Mammary epithelial cell (primary cell): ENCODE measurements at regions not wholly inside any gene's neighbourhood (a gene's known extent, or its start where the extent isn't known, plus 50 kb on each side); places are given as distances from the start of the nearest gene placed in this dataset.

Source experiments
- CTCF ChIP-seq, 2 donors: IDR thresholded peaks in 1 of 2; conservative IDR thresholded peaks in 1 of 2; 2 replicates each; pipeline ENCODE4 v1.5.1; 2011 to 2012; ENCODE audit warnings: inconsistent platforms in 2 of 2, low read length in 2 of 2, mild to moderate bottlenecking in 2 of 2, control low read depth in 1 of 2, low read depth in 1 of 2; ENCODE audit not compliant: insufficient read depth in 1 of 2; ENCODE audit errors: extremely low read depth in 1 of 2
- EZH2 ChIP-seq: IDR thresholded peaks from 2 replicates; pipeline ENCODE4 v1.6.1; 2012; ENCODE audit warnings: low read length, inconsistent platforms, borderline replicate concordance

DNA sequence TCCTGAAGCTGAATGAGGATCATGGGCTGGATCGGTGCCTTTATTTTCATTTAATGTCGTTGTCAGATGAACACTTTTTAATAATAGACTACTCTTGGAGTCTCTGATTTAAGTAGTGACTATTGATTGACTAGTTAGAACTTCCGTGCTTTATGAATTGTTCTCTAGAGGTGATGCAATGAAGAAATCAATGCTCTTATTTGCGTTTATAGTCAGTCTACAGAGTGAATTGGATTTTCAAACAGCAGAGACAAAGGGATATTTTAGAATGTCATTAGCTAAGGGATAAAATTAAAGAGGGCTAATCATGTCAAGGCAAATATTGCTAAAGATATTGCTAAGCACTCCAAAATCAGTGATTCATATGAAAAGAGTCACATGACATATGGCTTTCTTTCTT lies 652.0 kb upstream of the NRP1 start:
- TF ChIP-seq CTCF (conservative IDR thresholded peaks at IDR 0.05 in 1 of 2, IDR thresholded peaks at IDR 0.05 in 1 of 2; ENCODE audit: extremely low read depth in 1 of 2, insufficient read depth in 1 of 2, low read depth in 1 of 2, low read length in 2 of 2) (no peak), EZH2 (no peak)
